ENCODE measurements at regions not wholly inside any gene's neighbourhood (a gene's known extent, or its start where the extent isn't known, plus 50 kb on each side); places are given as distances from the start of the nearest gene placed in this dataset.

DNA sequence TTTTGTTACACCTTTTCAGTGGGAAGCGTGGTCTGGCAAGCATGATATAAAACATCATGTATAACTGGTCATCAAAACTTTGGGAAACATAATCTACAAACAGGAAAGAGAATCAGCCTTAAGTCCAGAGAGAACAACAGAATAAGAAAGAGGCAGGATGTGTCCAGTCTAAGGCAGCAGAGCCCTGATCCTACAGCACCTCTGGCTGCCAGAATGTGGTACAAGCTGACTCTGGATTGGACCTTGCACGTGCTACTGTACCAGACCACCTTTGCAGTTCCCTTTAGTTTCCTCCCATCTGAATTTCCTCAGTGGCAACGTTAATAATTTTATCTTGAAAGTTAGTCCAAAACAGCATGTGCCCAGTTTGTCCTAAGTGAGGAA lies 824.6 kb upstream of the IGFBP3 start:
- H3K27ac ChIP-seq: no peak overlapping the region

DNA sequence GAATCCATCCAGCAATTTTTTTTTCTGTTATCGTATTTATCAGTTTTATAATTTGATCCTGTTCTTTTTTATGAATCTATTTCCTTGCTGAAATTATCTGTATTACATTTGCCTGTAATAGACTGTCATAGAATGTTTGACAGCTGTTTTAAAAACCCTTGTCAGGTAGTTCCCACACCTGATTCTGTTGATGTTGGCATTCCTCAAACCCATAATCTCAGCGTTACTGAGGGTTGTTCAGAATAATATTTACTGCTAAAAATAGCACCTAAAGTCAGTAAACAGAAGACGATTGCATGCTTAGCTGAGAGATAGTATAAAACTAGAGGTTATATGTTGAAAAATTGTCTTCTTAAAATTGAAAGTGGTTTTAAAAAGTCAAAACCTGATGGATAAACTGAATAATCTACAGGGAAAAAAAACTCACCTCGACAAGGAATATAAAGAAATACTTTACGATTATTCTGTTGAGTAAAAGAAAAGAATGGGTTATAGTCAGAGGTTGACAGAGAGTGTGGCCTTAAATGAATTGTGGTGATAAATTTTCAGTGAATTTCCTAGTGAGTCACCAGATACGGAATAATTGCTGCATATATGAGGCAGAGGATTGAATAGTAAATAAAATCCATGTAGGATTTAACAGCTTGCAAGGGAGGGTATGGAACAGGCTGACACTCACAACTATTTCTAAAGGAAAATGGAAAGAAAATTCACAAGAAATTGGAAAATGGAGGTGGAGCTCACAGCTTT lies 824.1 kb upstream of the IGFBP3 start:
- TF ChIP-seq, protein P1, sequence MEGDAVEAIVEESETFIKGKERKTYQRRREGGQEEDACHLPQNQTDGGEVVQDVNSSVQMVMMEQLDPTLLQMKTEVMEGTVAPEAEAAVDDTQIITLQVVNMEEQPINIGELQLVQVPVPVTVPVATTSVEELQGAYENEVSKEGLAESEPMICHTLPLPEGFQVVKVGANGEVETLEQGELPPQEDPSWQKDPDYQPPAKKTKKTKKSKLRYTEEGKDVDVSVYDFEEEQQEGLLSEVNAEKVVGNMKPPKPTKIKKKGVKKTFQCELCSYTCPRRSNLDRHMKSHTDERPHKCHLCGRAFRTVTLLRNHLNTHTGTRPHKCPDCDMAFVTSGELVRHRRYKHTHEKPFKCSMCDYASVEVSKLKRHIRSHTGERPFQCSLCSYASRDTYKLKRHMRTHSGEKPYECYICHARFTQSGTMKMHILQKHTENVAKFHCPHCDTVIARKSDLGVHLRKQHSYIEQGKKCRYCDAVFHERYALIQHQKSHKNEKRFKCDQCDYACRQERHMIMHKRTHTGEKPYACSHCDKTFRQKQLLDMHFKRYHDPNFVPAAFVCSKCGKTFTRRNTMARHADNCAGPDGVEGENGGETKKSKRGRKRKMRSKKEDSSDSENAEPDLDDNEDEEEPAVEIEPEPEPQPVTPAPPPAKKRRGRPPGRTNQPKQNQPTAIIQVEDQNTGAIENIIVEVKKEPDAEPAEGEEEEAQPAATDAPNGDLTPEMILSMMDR (IDR thresholded peaks at IDR 0.05): no peak
- TF ChIP-seq POLR2A (IDR thresholded peaks at IDR 0.05): no peak
- H3K4me3 ChIP-seq: no peak overlapping the region
- intact Hi-C loops (cut with DNase I): no loop called here
- WGBS, 4 donors: 65 to 72% (median 68%) methylated on average over 6 of the region's 6 CpGs
- H3K27me3 ChIP-seq: no peaks in the 10 kb centered on the region
- H3K27ac ChIP-seq: no peak overlapping the region
- no peaks in the 10 kb centered on the region for H3K36me3 ChIP-seq (replicated peaks in 1 of 2)
- H3K4me1 ChIP-seq (replicated peaks in 1 of 2): no peaks in the 10 kb centered on the region
- DNase-seq: no peak
- no peaks in the 10 kb centered on the region for H3K9me3 ChIP-seq (replicated peaks in 1 of 3)

More for the DNA sequence above, 824.6 kb upstream of the IGFBP3 start:
- Histone ChIP-seq H3K27me3 (no peaks in the 10 kb centered on the region), H3K4me3 (no peak overlapping the region), H3K4me1 (replicated peaks in 1 of 2) (no peaks in the 10 kb centered on the region), H3K36me3 (replicated peaks in 1 of 2) (no peaks in the 10 kb centered on the region), H3K9me3 (replicated peaks in 1 of 3) (no peaks in the 10 kb centered on the region)
- intact Hi-C loops (cut with DNase I): no loop called here
- no peak for DNase-seq
- 75 to 80% (median 79%) methylated on average over 3 of the region's 3 CpGs for WGBS, 4 donors
- TF ChIP-seq POLR2A (IDR thresholded peaks at IDR 0.05): no peak
- TF ChIP-seq, protein P1 (IDR thresholded peaks at IDR 0.05): no peak

DNA sequence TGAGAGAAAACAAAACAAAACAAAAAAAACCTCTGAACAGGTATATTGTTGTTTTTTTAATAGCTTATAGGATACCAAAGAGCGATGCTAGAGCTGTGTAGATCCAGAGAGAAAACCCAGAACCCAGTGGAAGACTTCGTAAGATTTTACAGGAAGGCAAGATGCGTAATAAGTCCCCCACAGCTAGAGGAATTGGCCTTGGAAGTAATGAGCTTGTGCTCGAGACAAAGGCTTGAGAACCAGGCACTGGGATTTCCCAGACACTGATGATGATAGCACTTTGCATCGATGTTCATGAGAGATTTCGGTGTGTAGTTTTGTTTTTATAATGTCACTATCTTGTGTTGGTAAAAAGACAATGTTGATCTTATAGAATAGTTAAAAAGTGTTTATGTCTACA lies 821.5 kb upstream of the IGFBP3 start:
- DNase-seq: no peak
- TF ChIP-seq, protein P1 (IDR thresholded peaks at IDR 0.05): no peak
- no peak for TF ChIP-seq POLR2A (IDR thresholded peaks at IDR 0.05)
- Histone ChIP-seq H3K9me3 (replicated peaks in 1 of 3) (no peaks in the 10 kb centered on the region), H3K36me3 (replicated peaks in 1 of 2) (no peaks in the 10 kb centered on the region), H3K27ac (no peak overlapping the region), H3K27me3 (no peaks in the 10 kb centered on the region), H3K4me1 (replicated peaks in 1 of 2) (no peaks in the 10 kb centered on the region), H3K4me3 (no peak overlapping the region)
- 74 to 89% (median 86%) methylated on average over 6 of the region's 6 CpGs for WGBS, 4 donors
- intact Hi-C loops (cut with DNase I): no loop called here

DNA sequence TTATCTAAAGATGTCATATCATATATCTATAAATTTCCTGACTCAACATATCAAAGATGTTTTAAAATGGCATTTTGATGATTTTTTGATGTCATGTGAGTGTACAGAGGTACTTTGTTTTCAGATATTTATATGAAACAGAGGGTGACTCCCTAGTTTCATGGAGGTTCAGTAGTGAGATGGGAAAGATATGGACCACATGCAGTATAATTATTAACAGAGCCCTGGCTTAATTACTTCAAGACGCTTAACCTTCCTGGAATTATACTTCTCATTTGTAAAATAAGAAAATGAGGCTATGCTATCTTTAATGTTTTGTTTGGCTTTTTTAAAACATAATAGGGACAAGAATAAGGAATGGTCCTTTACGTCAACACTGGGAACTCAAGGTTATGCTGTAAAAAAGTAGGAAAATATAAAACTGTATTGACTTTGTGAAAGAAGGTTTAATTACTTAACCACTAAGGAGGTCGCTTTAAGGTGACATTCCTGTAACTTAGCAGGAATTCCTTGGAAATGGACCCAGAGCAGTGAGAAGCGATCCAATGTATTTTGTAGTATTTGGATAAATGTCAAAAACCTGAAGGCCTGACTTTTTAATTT lies 821.0 kb upstream of the IGFBP3 start:
- DNase-seq: no peak
- Histone ChIP-seq H3K4me3 (no peak overlapping the region), H3K4me1 (replicated peaks in 1 of 2) (no peaks in the 10 kb centered on the region), H3K27ac (no peak overlapping the region), H3K9me3 (replicated peaks in 1 of 3) (no peaks in the 10 kb centered on the region), H3K27me3 (no peaks in the 10 kb centered on the region), H3K36me3 (replicated peaks in 1 of 2) (no peaks in the 10 kb centered on the region)
- intact Hi-C loops (cut with DNase I): no loop called here
- WGBS, 4 donors: 73 to 85% (median 79%) methylated on average over 4 of the region's 4 CpGs
- no peak for TF ChIP-seq POLR2A (IDR thresholded peaks at IDR 0.05)
- TF ChIP-seq, protein P1 (IDR thresholded peaks at IDR 0.05): no peak

Data from adrenal gland (tissue), 9 donors.